LNCaP clone FGC (cell line): ENCODE measurements at regions not wholly inside any gene's neighbourhood (a gene's known extent, or its start where the extent isn't known, plus 50 kb on each side); places are given as distances from the start of the nearest gene placed in this dataset.

Experiments used
- DNase-seq: peaks from one replicate; pipeline ENCODE4 v3.0.0-alpha.2; 2011; ENCODE audit warnings: low read depth
- H3K4me3 ChIP-seq: 2 replicates; pipeline ENCODE4 v1.5.1; 2011; ENCODE audit warnings: mild to moderate bottlenecking, low read depth, low read length, control low read depth
- TF ChIP-seq, protein P1 (sequence below): IDR thresholded peaks from 2 replicates; pipeline ENCODE4 v1.5.1; 2012; ENCODE audit warnings: mild to moderate bottlenecking; ENCODE audit not compliant: control insufficient read depth, insufficient read depth; ENCODE audit errors: extremely low read depth

DNA sequence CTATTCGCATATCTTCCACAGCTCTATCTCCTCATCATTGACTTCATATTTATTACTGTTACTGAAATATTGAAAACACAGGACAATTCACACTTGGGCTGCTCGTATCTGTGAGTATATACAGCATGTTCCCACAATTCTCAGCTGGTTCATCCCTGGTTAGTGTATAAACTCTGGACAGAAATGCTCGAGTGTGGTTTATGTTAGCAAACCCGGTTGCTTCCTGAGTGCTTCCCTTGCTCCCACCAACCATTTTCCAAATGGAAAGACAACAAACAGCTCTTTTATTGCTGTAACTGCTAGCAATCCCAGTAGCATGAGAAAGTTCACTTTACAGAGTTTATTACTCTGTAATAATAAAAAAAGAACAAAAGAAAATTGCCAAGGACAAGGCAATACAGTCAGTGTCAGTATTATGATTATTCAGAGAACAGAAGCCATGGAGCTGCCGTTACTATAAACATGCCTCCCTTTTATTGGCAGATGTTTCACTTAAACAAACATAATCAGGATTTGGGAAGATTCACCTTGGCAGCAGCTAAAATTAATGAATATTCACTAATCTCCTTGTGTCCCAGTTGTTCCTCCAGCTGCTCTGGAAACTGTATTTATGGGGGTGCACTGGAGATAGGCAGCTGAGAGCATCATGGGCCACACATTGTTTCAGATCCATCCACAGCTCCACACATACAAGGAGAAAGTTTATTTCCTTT, 134.1 kb upstream of the GUCY1A1 start:
- peak; percentile 28 for DNase-seq
- H3K4me3 ChIP-seq: no peak overlapping the region
- TF ChIP-seq, protein P1, sequence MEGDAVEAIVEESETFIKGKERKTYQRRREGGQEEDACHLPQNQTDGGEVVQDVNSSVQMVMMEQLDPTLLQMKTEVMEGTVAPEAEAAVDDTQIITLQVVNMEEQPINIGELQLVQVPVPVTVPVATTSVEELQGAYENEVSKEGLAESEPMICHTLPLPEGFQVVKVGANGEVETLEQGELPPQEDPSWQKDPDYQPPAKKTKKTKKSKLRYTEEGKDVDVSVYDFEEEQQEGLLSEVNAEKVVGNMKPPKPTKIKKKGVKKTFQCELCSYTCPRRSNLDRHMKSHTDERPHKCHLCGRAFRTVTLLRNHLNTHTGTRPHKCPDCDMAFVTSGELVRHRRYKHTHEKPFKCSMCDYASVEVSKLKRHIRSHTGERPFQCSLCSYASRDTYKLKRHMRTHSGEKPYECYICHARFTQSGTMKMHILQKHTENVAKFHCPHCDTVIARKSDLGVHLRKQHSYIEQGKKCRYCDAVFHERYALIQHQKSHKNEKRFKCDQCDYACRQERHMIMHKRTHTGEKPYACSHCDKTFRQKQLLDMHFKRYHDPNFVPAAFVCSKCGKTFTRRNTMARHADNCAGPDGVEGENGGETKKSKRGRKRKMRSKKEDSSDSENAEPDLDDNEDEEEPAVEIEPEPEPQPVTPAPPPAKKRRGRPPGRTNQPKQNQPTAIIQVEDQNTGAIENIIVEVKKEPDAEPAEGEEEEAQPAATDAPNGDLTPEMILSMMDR: no peak

GRCh38 chr4:155530857-155531256, 135.8 kb upstream of the GUCY1A1 start:
- H3K4me3 ChIP-seq: no peak overlapping the region
- TF ChIP-seq, protein P1: no peak
- no peak for DNase-seq

DNA sequence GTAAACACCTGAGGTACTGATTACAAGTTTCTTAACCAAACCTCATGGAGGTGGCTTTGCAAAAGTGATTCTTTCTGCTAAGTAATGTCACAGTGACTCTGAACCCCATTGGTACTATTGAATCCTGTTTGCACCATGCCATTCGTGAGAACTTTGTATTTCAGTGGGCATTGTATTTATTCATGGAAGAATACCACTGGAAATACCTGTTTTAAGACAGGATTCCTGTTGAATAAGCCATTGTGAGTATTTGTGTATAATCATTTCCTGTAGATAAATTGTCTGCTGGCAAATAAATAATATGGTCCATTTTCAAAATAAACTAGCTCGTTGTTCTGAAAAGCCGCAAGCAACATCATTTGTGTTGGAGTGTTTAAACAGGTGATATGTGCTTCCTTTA, 136.4 kb upstream of the GUCY1A1 start:
- no peak overlapping the region for H3K4me3 ChIP-seq
- DNase-seq: peak; percentile 68
- TF ChIP-seq, protein P1: no peak

- no peak overlapping the region for H3K4me3 ChIP-seq
- DNase-seq: peak; percentile 64
- TF ChIP-seq, protein P1: no peak
These were observed 136.9 kb upstream of the GUCY1A1 start for GRCh38 chr4:155529716-155530115.

DNA sequence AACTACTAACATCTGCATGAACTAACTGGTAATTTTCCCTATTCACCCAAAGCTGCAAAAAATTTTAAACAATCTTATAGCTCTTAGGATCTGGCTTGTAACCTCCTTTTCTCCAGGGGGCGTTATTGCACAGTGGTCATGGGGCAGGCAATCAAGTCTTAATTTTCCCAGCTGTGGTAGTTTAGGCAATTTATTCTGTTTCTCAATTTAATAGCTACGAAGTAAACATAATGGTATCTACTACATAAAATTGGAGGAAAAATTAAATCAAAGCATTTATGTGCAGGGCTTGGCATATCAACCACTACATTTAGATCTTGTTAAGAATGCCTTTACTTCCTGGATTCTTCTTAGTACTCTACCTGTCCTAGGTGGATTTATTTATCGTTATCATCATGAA, 137.4 kb upstream of the GUCY1A1 start:
- no peak for DNase-seq
- TF ChIP-seq, protein P1: peak; percentile 64
- H3K4me3 ChIP-seq: no peak overlapping the region

- no peak for DNase-seq
- TF ChIP-seq, protein P1: no peak
- no peak overlapping the region for H3K4me3 ChIP-seq
These were observed 140.0 kb upstream of the GUCY1A1 start for GRCh38 chr4:155526452-155527169.
